ENCODE measurements at regions not wholly inside any gene's neighbourhood (a gene's known extent, or its start where the extent isn't known, plus 50 kb on each side); places are given as distances from the start of the nearest gene placed in this dataset.
A peak's percentile ranks its signal among the peaks of the same experiment; 100 is the strongest.

GRCh38 chr5:38783011-38783561 lies 62.7 kb upstream of the OSMR start:
- Histone ChIP-seq H3K4me1 (peaks cover 5 to 10% (median 9%) of the 10 kb centered on the region in 3 donors), H3K36me3 (no peaks in the 10 kb centered on the region), H3K27me3 (no peaks in the 10 kb centered on the region), H3K27ac (no peak overlapping the region), H3K9me3 (no peaks in the 10 kb centered on the region), H3K4me3 (no peak overlapping the region)
- no peak for TF ChIP-seq CTCF (IDR thresholded peaks at IDR 0.05)
- intact Hi-C loops (cut with DNase I): no loop called here
- DNase-seq (no peak), FAIRE-seq (no peak), ATAC-seq (peak; percentile 74 to 94 (median 92))
- WGBS, 2 donors: 17 to 19% methylated on average over 2 of the region's 2 CpGs

GRCh38 chr5:38789134-38789533 lies 56.7 kb upstream of the OSMR start:
- no peak for TF ChIP-seq CTCF (IDR thresholded peaks at IDR 0.05)
- Histone ChIP-seq H3K9me3 (no peaks in the 10 kb centered on the region), H3K4me1 (peaks cover 0 to 1% (median 0%) of the 10 kb centered on the region in 3 donors), H3K36me3 (no peaks in the 10 kb centered on the region), H3K27ac (no peak overlapping the region), H3K4me3 (no peak overlapping the region), H3K27me3 (no peaks in the 10 kb centered on the region)
- DNase-seq (no peak), FAIRE-seq (no peak), ATAC-seq (no peak)
- intact Hi-C loops (cut with DNase I): no loop called here
- 88 to 89% methylated on average over 2 of the region's 2 CpGs for WGBS, 2 donors

DNA sequence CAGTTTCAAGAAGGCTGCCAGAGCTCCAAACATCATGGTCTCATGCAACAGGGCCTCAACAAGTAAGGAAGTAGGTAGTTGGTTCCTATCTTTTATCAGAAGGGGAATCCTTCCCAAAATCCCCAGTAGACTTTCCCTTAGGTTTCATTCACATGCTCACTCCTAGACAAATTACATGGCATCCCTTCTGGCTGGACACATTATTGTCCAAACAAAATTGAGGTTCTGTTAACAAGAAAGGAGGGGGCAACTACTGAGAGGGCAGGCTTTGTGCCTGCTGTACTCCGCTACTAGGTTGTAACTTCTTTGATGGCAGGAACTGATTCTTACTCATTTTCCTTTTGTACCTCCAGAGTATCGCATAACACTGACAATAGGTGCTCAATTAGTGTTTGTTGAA lies 56.0 kb upstream of the OSMR start:
- FAIRE-seq (no peak), DNase-seq (no peak), ATAC-seq (no peak)
- Histone ChIP-seq H3K27ac (no peak overlapping the region), H3K36me3 (no peaks in the 10 kb centered on the region), H3K9me3 (no peaks in the 10 kb centered on the region), H3K27me3 (no peaks in the 10 kb centered on the region), H3K4me1 (no peaks in the 10 kb centered on the region), H3K4me3 (no peak overlapping the region)
- TF ChIP-seq CTCF (IDR thresholded peaks at IDR 0.05): no peak
- intact Hi-C loops (cut with DNase I): no loop called here
- 93 to 96% methylated on average over 2 of the region's 2 CpGs for WGBS, 2 donors

GRCh38 chr5:38790268-38790667 lies 55.5 kb upstream of the OSMR start:
- H3K27me3 ChIP-seq: no peaks in the 10 kb centered on the region
- no peak for TF ChIP-seq CTCF (IDR thresholded peaks at IDR 0.05)
- WGBS, 2 donors: 83 to 100% methylated on average over 1 of the region's 1 CpG
- no peaks in the 10 kb centered on the region for H3K9me3 ChIP-seq
- ATAC-seq (no peak), DNase-seq (no peak), FAIRE-seq (no peak)
- H3K4me3 ChIP-seq: no peak overlapping the region
- no peaks in the 10 kb centered on the region for H3K36me3 ChIP-seq
- intact Hi-C loops (cut with DNase I): no loop called here
- no peaks in the 10 kb centered on the region for H3K4me1 ChIP-seq
- no peak overlapping the region for H3K27ac ChIP-seq

DNA sequence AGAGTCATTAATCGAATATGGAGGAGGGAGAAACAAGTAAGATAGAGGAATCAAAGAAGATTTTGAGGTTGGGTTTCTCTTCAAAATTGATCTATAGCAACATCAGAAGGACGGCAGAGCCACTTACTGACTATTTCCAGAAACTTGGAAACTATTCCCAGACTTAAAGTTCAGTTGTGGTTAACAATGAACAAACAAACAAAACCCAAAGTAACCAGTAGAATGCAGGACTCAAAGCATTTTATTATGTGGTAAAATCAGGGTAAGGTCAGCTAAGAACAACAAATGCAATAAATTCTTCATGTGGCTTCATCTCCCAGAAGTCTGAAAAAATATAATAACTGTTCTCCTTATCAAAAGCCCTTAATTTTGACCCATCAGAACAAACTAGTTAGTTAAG lies 54.9 kb upstream of the OSMR start:
- no peaks in the 10 kb centered on the region for H3K36me3 ChIP-seq
- intact Hi-C loops (cut with DNase I): no loop called here
- no peak for FAIRE-seq
- no peaks in the 10 kb centered on the region for H3K4me1 ChIP-seq
- no peaks in the 10 kb centered on the region for H3K9me3 ChIP-seq
- no peak for TF ChIP-seq CTCF (IDR thresholded peaks at IDR 0.05)
- WGBS, 2 donors: 44 to 50% methylated on average over 2 of the region's 2 CpGs
- no peaks in the 10 kb centered on the region for H3K27me3 ChIP-seq
- no peak for DNase-seq
- H3K4me3 ChIP-seq: no peak overlapping the region
- ATAC-seq: no peak
- no peak overlapping the region for H3K27ac ChIP-seq

Data from pancreas (tissue), 10 donors.